T1000 (cell line): ENCODE measurements at regions not wholly inside any gene's neighbourhood (a gene's known extent, or its start where the extent isn't known, plus 50 kb on each side); places are given as distances from the start of the nearest gene placed in this dataset.

Experiments used
- DNase-seq: peaks from one replicate; lab custom pipeline; 2025; ENCODE audit warnings: mixed read lengths; lab: John Stamatoyannopoulos, UW

GRCh38 chr16:11446566-11447119 is 101.4 kb downstream of the RMI2 start:
- no peak for DNase-seq

DNA sequence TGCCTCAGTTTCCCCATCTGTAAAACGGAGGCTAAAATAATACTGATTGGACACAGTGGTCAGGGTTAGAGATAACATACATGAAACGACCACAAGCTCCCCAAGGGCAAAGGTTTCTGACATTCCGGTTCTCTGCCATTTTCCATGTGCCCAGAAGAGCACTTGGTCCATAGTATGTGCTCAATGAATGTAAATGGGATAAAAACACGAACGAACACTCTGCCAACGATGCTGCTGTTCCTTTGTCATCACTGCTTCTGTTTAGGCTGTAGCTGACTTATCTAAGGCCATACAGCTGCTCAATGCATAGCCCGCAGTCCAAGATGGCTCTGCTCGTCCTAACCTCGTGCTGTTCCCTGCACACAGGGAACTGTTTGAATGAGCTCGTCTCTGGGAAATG is 102.0 kb downstream of the RMI2 start:
- no peak for DNase-seq

- DNase-seq = no peak
These were observed 102.6 kb downstream of the RMI2 start for GRCh38 chr16:11447836-11448235.

GRCh38 chr16:11448796-11449416 is 103.6 kb downstream of the RMI2 start:
- no peak for DNase-seq

DNA sequence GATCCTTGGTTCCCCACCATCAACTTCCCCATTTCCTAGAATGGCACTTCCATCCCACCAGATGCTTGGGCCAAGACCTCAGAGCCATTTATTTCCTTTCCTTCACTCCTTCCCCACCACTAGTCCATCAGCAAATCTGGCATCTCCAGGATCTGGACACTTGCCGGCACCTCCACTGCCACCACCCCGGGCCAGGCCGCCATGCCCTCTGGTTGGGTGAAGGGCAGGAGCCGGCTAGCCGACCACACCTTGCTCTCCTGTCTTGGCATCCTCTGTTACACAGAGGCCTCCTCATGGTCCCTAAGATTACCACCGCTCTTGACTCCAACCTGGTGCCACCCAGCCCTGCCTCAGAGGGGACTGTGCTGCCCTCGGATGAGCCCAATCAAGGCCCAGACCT is 104.5 kb downstream of the RMI2 start:
- DNase-seq = no peak

DNA sequence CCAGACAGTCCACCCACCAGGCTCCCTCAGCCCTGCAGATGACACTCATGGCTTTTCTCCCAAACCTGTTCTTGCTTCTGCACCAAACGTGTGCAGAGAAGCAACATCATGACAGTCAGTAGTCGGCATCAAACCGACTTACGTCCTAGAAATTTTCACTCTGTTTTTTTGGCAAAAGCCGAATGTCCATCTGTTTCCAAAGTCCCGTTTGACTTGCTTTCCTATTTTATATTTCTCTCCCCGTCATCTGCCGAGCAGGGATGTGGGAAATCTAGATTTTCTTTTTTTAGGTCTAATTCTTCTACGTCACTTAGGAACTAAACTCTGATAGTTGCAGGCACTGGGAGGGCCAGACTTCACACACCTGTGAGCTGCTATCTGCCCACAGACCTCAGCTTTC is 104.9 kb downstream of the RMI2 start:
- DNase-seq = no peak

DNA sequence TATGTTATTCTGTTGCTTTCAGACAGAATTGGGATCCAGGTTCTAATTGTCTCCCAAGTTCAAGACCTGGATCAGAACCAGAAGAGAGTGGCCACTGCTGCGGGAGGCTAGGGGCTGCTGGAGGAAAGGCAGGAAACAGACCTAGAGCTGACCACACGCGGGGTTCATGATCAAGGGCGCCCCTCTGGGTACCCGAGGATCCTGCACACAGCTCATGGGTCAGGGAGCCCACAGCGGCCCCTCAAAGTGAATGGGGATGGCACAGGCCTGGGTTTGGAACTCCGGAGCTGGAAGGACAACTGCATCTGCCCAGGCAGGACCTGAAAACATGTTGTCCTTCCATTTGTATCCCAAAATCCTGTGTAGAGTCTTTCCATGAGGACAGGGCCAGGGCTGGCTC is 107.0 kb downstream of the RMI2 start:
- no peak for DNase-seq

DNA sequence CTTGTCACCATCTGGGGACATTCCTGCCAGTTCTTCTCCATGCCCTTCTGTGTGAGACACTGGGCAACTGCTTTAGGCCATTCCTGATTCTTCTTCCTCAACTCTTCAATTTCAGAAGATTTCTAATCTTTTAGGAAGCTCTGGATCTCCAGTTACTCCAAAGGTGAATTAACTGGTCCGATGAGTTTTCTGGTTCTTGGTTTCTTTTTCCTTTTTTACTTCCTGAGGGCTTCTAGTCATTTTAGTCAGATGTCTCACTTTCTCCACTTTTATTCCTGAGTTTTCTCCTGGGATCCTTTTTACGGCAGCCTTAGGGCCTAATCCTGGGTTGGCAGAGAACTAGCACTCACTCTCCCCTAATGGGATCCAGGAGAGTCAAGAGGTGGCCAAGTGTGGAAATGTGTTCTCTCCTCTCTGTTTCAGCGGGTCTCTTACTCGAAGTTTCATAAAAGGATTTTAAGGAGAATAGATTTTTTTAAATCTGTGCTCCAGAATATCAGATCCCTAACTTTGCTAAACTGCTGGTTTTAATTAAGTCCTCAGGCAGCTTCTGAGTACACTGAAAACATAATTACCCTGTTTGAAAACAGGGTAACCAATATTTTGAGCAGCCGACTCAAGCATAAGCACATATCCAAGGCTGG is 107.6 kb downstream of the RMI2 start:
- no peak for DNase-seq

DNA sequence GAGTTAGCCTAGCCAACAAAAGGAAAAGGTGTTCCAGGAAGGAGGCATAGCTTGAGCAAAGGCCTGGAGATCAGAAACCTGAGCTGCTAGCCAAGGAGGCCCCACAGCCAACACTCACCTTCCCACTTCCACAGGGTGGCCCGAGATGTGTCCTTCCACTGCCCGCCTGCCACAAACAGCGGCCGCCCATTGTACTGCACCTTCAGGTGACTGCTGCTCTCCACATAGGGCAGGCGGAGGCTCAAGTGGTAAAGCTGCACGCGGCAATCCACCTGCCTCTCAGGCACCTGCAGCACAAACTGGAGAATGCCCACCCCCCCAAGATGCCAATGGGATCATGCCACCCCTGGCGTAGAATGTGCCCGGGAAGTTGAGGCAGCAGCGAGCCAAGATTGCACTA is 111.5 kb downstream of the RMI2 start:
- DNase-seq = no peak

GRCh38 chr16:11459722-11460121 is 114.5 kb downstream of the RMI2 start:
- DNase-seq = no peak

GRCh38 chr16:11460820-11461594 is 115.7 kb downstream of the RMI2 start:
- DNase-seq = no peak

DNA sequence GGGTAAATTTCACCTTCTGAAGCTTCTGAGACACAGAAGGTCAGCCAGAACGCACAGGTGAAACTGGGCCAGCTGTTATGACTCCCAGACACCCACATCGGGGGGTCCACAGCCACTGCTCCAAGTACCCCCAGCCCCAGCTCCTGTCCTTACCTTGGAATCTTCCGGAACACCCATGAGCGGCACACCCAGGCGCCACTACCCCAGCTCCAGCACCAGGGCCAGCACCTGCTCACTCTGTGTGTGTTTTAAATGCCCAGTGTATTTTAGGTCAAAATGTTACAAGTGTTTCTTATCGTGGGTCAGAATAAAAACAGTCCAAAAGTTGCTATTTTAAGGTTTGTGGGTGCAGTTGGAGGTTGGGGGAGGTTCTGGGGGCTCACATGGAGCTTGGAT is 116.3 kb downstream of the RMI2 start:
- DNase-seq = no peak

DNA sequence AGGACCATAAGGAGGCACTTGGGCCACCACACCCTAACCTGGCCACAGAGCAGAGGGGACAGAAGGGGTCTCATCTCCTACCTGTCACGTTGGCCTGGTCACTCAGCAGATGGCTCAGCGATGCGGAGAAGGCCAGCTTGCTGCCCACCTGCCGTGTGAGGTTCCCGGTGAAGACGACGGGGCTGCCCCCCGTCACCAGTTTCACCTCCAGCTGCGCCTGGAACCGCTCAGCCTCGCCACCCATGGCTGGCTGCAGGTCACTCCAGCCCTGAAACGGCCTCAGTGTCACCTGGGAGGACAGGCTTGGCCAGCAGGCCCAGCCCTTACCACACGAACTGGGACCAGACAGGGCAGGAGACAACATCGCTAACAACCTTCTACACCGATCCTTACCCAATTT is 116.8 kb downstream of the RMI2 start:
- DNase-seq = no peak

GRCh38 chr16:11462861-11463260 is 117.6 kb downstream of the RMI2 start:
- DNase-seq = no peak

DNA sequence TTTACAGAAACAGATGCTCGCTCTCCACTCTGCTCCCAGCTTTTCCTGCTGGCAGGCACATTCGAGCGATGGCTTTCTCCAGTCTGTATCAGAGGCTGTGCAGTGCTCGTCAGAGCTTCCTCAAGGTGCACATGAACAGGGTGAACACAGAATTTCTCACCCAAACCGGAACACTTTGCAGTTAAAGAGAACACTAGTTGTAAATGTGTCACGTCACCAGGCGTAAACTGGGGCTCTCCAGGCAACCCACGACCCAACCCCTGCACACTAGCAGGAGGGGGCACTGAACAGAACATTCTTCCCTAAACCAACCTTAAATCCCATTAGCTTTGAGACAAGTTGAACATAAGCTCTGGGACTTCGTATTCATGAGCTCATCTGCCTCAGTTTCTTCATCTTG is 119.0 kb downstream of the RMI2 start:
- no peak for DNase-seq

GRCh38 chr16:11465675-11466074 is 120.4 kb downstream of the RMI2 start:
- DNase-seq = no peak

DNA sequence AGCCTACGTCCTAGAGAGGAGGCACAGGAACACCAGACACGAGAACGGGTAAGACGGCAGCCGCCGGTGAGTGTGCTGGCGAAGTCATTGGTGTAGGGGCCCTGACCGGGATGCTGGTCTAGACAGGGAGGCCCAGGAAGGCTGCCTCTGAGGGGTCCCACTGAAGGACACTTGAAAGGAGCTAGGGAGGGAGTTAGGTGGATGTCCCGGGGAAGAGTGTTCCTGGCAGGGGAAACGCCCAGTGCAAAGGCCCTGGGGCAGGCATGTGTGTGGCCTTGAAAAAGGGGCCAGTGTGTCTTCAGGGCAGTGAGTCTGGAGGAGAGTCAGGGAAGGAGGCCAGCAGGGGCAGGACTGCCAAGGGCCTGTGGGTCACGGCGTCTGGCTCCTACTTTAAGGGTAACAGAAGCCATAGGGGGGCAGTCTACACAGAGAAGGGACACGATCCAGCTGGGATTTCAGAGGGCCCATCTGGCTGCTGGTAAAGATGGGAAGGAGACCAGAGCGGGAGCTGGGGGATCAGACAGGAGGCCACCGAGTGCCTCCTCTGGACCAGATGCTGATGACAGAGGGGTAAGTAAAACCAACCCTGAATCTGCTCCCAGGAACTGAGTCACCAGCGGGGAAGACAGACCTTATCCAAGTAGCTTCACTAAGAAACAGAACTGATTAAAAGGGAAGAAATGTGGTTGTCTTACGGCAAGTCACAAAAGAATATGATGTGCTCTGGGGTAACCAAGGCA is 115.9 kb downstream of the LITAF start:
- no peak for DNase-seq

DNA sequence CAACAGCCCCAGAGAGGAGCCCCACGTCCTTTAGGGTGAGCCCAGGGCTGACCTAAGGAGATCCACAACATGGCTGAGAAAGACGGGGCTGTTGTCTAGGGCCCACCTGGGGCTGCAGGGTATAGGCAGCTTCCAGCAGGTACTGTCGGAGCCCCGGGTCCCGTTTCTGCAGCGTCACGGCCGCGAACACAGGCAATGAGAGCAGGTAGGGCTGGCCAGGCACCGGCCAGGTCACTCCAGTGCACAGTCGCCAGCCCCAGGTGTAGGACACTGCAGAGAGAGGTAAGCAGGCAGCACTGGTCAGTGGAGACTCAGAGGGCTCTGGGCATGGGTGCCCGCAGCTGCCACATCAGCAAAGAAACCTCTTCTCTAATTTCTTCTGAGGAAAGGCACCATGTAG is 115.2 kb downstream of the LITAF start:
- DNase-seq = no peak

- no peak for DNase-seq
These were observed 114.3 kb downstream of the LITAF start for GRCh38 chr16:11472410-11472809.

DNA sequence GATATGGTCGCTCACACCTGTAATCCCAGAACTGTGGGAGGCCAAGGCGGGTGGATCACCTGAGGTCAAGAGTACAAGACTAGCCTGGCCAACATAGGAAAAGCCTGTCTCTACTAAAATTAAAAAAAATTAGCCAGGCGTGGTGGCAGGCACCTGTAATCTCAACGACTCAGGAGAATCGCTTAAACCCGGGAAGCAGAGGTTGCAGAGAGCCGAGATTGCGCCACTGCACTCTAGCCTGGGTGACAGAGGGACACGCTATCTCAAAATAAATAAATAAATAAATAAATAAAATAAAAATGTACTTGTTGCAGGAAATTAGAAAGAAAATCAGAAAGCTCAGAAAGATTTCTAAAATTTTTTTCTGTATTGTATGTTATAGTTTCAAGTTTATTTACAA is 113.9 kb downstream of the LITAF start:
- no peak for DNase-seq

DNA sequence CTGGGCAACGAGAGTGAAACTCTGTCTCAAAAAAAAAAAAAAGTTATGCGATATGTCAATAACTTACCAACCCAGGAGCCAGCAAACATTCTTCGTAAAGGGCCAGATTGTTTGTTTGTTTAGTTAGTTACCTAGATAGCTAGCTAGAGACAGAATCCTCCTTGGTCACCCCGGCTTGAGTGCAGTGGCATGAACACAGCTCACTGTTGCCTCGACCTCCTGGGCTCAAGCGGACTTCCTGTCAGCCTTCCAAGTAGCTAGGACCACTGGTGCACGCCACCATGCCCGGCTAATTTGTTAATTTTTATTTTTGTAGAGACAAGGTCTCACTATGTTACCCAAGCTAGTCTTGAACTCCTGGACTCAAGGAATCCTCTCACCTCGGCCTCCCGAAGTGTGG is 113.0 kb downstream of the LITAF start:
- no peak for DNase-seq

- no peak for DNase-seq
These were observed 112.0 kb downstream of the LITAF start for GRCh38 chr16:11474617-11475291.
